ENCODE measurements at regions not wholly inside any gene's neighbourhood (a gene's known extent, or its start where the extent isn't known, plus 50 kb on each side); places are given as distances from the start of the nearest gene placed in this dataset.
"Not testable (repeated sequence)": the region's sequence is repeated elsewhere in the genome, so short reads cannot be mapped to it uniquely, and the experiment has no call there.

- DNase-seq (ENCODE audit: low read depth, low spot score), result no peak
Measured at GRCh38 chr4:15336410-15337167, 91.2 kb upstream of the C1QTNF7 start.

GRCh38 chr4:15337168-15337657, 90.6 kb upstream of the C1QTNF7 start:
- DNase-seq (ENCODE audit: low read depth, low spot score), result not testable (repeated sequence)

- no peak for DNase-seq (ENCODE audit: low read depth, low spot score)
Measured at GRCh38 chr4:15339737-15340136, 88.1 kb upstream of the C1QTNF7 start.

- no peak for DNase-seq (ENCODE audit: low read depth, low spot score)
Measured at GRCh38 chr4:15340332-15340731, 87.5 kb upstream of the C1QTNF7 start.

GRCh38 chr4:15340902-15341732, 86.7 kb upstream of the C1QTNF7 start:
- no peak for DNase-seq (ENCODE audit: low read depth, low spot score)

- DNase-seq (ENCODE audit: low read depth, low spot score), result no peak
Measured at GRCh38 chr4:15341733-15342300, 86.0 kb upstream of the C1QTNF7 start.

GRCh38 chr4:15343000-15343399, 84.8 kb upstream of the C1QTNF7 start:
- no peak for DNase-seq (ENCODE audit: low read depth, low spot score)

- no peak for DNase-seq (ENCODE audit: low read depth, low spot score)
Measured at GRCh38 chr4:15343581-15343980, 84.3 kb upstream of the C1QTNF7 start.

- no peak for DNase-seq (ENCODE audit: low read depth, low spot score)
Measured at GRCh38 chr4:15344041-15344440, 83.8 kb upstream of the C1QTNF7 start.

- DNase-seq (ENCODE audit: low read depth, low spot score), result no peak
Measured at GRCh38 chr4:15345134-15345533, 82.7 kb upstream of the C1QTNF7 start.

GRCh38 chr4:15348236-15348635, 79.6 kb upstream of the C1QTNF7 start:
- no peak for DNase-seq (ENCODE audit: low read depth, low spot score)

GRCh38 chr4:15348695-15349094, 79.1 kb upstream of the C1QTNF7 start:
- DNase-seq (ENCODE audit: low read depth, low spot score), result no peak

GRCh38 chr4:15349531-15349935, 78.3 kb upstream of the C1QTNF7 start:
- DNase-seq (ENCODE audit: low read depth, low spot score), result no peak

- DNase-seq (ENCODE audit: low read depth, low spot score), result no peak
Measured at GRCh38 chr4:15349965-15350364, 77.9 kb upstream of the C1QTNF7 start.

GRCh38 chr4:15352524-15352923, 75.3 kb upstream of the C1QTNF7 start:
- no peak for DNase-seq (ENCODE audit: low read depth, low spot score)

GRCh38 chr4:15353207-15353606, 74.6 kb upstream of the C1QTNF7 start:
- no peak for DNase-seq (ENCODE audit: low read depth, low spot score)

- DNase-seq (ENCODE audit: low read depth, low spot score), result no peak
Measured at GRCh38 chr4:15354371-15355297, 73.2 kb upstream of the C1QTNF7 start.

- no peak for DNase-seq (ENCODE audit: low read depth, low spot score)
Measured at GRCh38 chr4:15361529-15361928, 66.3 kb upstream of the C1QTNF7 start.

GRCh38 chr4:15362541-15362940, 65.3 kb upstream of the C1QTNF7 start:
- DNase-seq (ENCODE audit: low read depth, low spot score), result no peak

- no peak for DNase-seq (ENCODE audit: low read depth, low spot score)
Measured at GRCh38 chr4:15364183-15364582, 63.6 kb upstream of the C1QTNF7 start.

- no peak for DNase-seq (ENCODE audit: low read depth, low spot score)
Measured at GRCh38 chr4:15365641-15366040, 62.2 kb upstream of the C1QTNF7 start.

All from activated naive CD8-positive, alpha-beta T cell treated with anti-CD3 and anti-CD28 coated beads, Interleukin-2, amount 50 U/mL, for 16 hours (primary cell).